ENCODE measurements at regions not wholly inside any gene's neighbourhood (a gene's known extent, or its start where the extent isn't known, plus 50 kb on each side); places are given as distances from the start of the nearest gene placed in this dataset.

GRCh38 chr20:55054453-55054852 lies 579.1 kb downstream of the DOK5 start:
- CTCF ChIA-PET = no interaction called here

GRCh38 chr20:55053389-55053788 lies 578.0 kb downstream of the DOK5 start:
- intact Hi-C loops (cut with micrococcal nuclease; ENCODE audit: unreplicated experiment) = no loop called here

More at GRCh38 chr20:55054453-55054852, 579.1 kb downstream of the DOK5 start:
- Histone ChIP-seq H3K36me3 (ENCODE audit: insufficient read depth, low read length, poor library complexity, severe bottlenecking) (no peaks in the 10 kb centered on the region), H3K4me3 (ENCODE audit: low read depth, low read length, poor library complexity, severe bottlenecking) (no peak overlapping the region), H3K9me3 (ENCODE audit: low read depth, low read length, poor library complexity, severe bottlenecking) (no peaks in the 10 kb centered on the region), H3K27ac (ENCODE audit: low read depth, low read length, poor library complexity, severe bottlenecking) (no peak overlapping the region), H3K4me1 (ENCODE audit: insufficient read depth, low read length, poor library complexity, severe bottlenecking) (no peaks in the 10 kb centered on the region), H3K27me3 (replicated peaks; ENCODE audit: insufficient read depth, low read depth, low read length, poor library complexity) (no peaks in the 10 kb centered on the region)
- DNase-seq (ENCODE audit: low spot score) = no peak
- POLR2A ChIA-PET (ENCODE audit: low non-redundant PET) = no interaction called here
- BruUV-seq (replicated peaks) = no TSS peak
- intact Hi-C loops (cut with micrococcal nuclease; ENCODE audit: unreplicated experiment) = no loop called here
- no peak for TF ChIP-seq EZH2 (IDR thresholded peaks at IDR 0.05; ENCODE audit: borderline replicate concordance, low read depth, low read length, poor library complexity, severe bottlenecking)
- TF ChIP-seq, protein P1, sequence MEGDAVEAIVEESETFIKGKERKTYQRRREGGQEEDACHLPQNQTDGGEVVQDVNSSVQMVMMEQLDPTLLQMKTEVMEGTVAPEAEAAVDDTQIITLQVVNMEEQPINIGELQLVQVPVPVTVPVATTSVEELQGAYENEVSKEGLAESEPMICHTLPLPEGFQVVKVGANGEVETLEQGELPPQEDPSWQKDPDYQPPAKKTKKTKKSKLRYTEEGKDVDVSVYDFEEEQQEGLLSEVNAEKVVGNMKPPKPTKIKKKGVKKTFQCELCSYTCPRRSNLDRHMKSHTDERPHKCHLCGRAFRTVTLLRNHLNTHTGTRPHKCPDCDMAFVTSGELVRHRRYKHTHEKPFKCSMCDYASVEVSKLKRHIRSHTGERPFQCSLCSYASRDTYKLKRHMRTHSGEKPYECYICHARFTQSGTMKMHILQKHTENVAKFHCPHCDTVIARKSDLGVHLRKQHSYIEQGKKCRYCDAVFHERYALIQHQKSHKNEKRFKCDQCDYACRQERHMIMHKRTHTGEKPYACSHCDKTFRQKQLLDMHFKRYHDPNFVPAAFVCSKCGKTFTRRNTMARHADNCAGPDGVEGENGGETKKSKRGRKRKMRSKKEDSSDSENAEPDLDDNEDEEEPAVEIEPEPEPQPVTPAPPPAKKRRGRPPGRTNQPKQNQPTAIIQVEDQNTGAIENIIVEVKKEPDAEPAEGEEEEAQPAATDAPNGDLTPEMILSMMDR (conservative IDR thresholded peaks at IDR 0.05; ENCODE audit: low read depth, low read length) = no peak

DNA sequence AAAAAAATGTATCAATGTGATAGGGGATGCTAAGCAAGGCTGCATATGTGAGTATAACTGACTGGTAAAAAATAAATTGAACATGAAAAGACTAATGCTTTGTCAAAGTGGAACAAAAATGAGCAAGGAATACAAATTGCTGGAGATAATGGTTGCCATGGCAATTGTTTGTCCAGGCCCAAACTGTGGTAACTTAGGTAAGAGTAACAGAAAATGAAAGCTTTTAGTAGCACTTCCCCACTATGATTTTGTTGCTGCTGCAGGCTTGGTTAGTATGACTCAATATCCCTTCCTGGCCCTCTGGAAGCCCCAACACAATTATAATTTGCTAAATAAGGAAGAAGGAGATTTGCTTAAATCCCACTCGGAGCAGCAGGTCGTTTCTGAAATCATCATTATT lies 577.1 kb downstream of the DOK5 start:
- peaks cover 3% of the 10 kb centered on the region for H3K9me3 ChIP-seq (ENCODE audit: low read depth, low read length, poor library complexity, severe bottlenecking)
- H3K4me1 ChIP-seq (ENCODE audit: insufficient read depth, low read length, poor library complexity, severe bottlenecking) = no peaks in the 10 kb centered on the region
- no peaks in the 10 kb centered on the region for H3K36me3 ChIP-seq (ENCODE audit: insufficient read depth, low read length, poor library complexity, severe bottlenecking)
- no peak for TF ChIP-seq EZH2 (IDR thresholded peaks at IDR 0.05; ENCODE audit: borderline replicate concordance, low read depth, low read length, poor library complexity, severe bottlenecking)
- TF ChIP-seq, protein P1 (conservative IDR thresholded peaks at IDR 0.05; ENCODE audit: low read depth, low read length) = no peak
- no TSS peak for BruUV-seq (replicated peaks)
- ChIA-PET CTCF (no interaction called here), POLR2A (ENCODE audit: low non-redundant PET) (no interaction called here)
- DNase-seq (ENCODE audit: low spot score) = no peak
- H3K27me3 ChIP-seq (replicated peaks; ENCODE audit: insufficient read depth, low read depth, low read length, poor library complexity) = no peaks in the 10 kb centered on the region
- intact Hi-C loops (cut with micrococcal nuclease; ENCODE audit: unreplicated experiment) = no loop called here
- no peak overlapping the region for H3K4me3 ChIP-seq (ENCODE audit: low read depth, low read length, poor library complexity, severe bottlenecking)
- H3K27ac ChIP-seq (ENCODE audit: low read depth, low read length, poor library complexity, severe bottlenecking) = no peak overlapping the region

More at GRCh38 chr20:55053389-55053788, 578.0 kb downstream of the DOK5 start:
- H3K27ac ChIP-seq (ENCODE audit: low read depth, low read length, poor library complexity, severe bottlenecking) = no peak overlapping the region
- no peaks in the 10 kb centered on the region for H3K9me3 ChIP-seq (ENCODE audit: low read depth, low read length, poor library complexity, severe bottlenecking)
- H3K4me1 ChIP-seq (ENCODE audit: insufficient read depth, low read length, poor library complexity, severe bottlenecking) = no peaks in the 10 kb centered on the region
- POLR2A ChIA-PET (ENCODE audit: low non-redundant PET) = no interaction called here
- no peak overlapping the region for H3K4me3 ChIP-seq (ENCODE audit: low read depth, low read length, poor library complexity, severe bottlenecking)
- no peaks in the 10 kb centered on the region for H3K27me3 ChIP-seq (replicated peaks; ENCODE audit: insufficient read depth, low read depth, low read length, poor library complexity)
- no peak for TF ChIP-seq EZH2 (IDR thresholded peaks at IDR 0.05; ENCODE audit: borderline replicate concordance, low read depth, low read length, poor library complexity, severe bottlenecking)
- TF ChIP-seq, protein P1 (conservative IDR thresholded peaks at IDR 0.05; ENCODE audit: low read depth, low read length) = no peak
- DNase-seq (ENCODE audit: low spot score) = no peak
- CTCF ChIA-PET = no interaction called here
- H3K36me3 ChIP-seq (ENCODE audit: insufficient read depth, low read length, poor library complexity, severe bottlenecking) = no peaks in the 10 kb centered on the region
- no TSS peak for BruUV-seq (replicated peaks)
